HT-29 (cell line): ENCODE measurements at regions not wholly inside any gene's neighbourhood (a gene's known extent, or its start where the extent isn't known, plus 50 kb on each side); places are given as distances from the start of the nearest gene placed in this dataset.
"Not testable (repeated sequence)": the region's sequence is repeated elsewhere in the genome, so short reads cannot be mapped to it uniquely, and the experiment has no call there.

Source experiments
- DNase-seq: peaks from one replicate; pipeline ENCODE4 v3.0.0-alpha.2; 2015; ENCODE audit warnings: low spot score

DNA sequence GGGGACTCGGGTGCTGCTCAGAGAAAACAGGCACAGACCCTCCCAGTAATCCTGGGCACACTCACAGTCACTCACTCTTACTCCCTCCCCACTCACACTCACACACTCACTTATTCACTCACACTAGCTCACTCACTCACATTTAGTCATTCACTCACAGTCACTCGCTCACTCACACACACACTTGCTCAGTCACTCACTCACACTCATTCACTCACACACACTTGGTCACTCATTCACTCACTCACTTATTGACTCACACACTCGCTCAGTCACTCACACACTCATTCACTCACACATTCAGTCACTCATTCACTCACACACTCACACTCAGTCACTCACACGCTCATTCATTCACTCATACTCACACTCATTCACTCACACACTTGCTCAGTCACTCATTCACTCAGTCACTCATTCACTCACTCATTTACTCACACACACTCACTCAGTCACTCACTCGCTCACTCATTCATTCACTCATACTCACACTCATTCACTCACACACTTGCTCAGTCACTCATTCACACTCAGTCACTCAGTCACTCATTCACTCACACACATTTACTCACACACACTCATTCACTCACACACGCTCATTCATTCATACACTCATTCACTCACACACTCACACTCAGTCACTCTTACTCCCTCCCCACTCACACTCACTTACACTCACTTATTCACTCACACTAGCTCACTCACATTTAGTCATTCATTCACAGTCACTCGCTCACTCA, 164.2 kb upstream of the C1orf174 start:
- no peak for DNase-seq

DNA sequence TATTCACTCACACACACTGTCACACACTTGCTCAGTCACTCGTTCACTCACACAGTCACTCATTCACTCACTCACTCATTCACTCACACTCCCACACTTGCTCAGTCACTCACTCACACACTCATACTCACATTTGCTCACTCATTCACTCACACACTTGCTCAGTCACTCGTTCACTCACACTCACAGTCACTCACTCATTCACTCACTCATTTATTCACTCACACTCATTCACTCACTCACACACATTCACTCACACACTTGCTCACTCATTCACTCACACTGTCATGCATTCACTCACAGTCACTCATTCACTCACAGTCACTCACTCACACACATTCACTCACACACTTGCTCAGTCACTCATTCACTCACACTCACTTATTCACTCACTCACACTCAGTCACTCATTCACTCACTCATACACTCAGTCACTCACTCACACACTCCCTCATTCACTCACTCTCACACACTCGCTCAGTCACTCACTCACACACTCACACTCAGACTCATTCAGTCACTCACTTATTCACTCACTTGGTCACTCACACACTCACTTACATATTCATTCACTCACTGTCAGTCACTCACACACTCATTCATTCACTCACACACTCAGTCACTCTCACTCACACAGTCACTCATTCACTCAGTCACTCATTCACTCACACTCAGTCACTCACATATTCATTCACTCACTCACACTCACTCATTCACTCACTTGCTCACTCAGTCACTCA, 167.0 kb upstream of the C1orf174 start:
- no peak for DNase-seq

DNA sequence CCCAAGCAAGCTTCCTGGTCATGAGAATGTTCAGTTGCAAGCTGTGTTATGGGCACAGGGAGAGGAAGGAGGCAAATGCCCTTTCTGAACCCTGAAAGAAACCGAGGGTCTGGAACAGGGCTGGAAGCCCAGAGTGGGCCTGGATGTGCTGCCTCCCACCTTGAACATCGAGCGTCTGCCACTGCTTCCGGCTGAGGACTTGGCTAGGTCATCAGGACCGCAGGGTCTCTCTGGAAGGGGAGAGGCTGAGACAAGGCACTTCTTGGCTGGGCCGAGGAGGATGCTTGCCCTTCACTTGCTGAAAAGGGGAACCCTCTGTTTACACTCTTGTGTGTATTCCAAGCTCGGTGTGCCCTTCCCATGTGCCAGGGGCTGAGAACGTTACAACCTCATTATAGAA, 168.0 kb upstream of the C1orf174 start:
- DNase-seq = no peak

DNA sequence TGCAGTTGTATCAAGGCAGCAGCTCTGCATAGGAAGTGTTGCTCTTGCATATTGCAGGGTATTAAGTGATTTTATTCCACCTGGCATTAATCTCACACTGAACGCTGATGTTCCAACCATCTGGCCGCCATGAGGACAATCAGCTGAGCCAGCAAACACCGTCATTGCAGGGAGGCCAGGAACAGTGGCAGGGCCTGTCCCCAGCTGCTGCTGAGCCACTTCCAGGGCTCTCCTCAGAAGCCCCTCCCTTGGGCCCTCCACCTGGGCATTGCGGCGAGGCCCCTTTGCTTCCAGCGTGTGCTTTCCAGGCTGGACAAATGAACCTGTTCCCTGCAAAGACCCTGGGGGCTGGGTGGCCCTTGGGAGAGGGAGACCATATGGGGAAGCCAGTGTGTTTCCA, 171.6 kb upstream of the C1orf174 start:
- no peak for DNase-seq

DNA sequence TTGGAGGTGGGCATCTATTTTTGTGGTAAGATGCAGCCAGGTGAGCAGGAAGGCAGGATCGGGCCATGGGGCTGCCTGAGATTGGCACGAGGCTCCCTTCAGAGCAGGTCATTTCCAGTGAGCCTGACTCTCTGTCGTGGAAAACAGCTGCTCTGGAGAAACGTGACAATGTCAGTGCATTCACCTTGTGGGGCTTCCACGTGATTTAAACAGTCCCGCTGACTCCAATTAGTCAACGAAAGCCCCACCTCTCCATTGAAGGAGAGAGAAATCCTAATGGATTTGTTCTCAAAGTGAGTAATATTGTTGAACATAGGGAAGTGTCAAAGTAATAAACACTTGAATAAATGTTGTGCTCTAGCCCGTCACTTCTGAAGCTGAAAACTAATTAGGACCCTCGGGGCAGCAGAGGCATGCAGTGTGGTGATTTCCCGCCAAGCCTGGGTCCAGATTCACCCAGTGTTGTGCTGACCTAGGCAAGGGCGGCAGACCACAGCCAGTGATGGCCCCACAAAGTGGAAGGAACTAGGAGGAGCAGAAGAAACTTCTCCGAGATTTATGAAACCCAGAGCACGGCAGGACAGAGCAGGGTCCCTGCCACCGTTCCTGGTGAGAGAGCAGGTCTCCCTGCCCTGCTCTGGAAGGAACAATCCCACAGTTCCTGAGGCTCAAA, 172.5 kb upstream of the C1orf174 start:
- no peak for DNase-seq

DNA sequence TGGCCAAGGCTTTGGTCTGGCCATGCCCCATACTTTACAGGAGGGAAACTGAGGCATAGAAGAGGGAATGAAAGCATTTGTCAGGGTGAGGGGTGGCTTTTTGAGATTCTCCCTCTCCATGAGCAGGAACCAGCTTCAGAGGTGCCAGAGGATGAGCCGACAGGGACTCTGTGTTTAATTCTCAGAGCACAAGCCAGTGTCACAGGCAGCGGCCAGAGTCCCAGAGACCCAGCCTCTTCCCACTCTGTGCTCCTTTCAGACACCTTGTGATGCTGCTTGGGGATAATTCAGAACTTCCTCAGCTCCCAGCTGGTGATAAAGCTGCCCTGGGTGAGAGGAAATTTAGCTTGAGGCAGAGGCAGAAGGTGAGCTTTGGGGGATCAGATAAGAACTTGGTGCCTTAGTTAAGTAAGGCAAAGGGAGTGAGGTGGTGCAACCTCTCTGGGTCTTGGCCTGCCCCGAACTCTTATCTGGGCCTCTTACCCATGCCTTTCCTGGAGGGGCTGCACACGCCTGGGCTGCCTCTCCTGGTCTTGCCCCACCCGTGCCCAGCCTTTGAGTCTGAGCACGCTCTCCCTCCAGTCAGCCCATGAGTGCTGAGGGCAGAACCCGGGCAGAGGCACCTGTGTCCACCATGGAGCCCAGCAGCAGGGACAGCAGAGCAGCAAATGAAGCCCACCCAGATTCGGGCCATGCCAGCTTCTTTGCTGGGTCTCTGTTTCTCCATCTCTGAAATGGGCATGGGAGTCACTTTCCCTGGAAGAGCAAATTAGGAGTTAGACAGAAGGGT, 175.6 kb upstream of the C1orf174 start:
- no peak for DNase-seq

DNA sequence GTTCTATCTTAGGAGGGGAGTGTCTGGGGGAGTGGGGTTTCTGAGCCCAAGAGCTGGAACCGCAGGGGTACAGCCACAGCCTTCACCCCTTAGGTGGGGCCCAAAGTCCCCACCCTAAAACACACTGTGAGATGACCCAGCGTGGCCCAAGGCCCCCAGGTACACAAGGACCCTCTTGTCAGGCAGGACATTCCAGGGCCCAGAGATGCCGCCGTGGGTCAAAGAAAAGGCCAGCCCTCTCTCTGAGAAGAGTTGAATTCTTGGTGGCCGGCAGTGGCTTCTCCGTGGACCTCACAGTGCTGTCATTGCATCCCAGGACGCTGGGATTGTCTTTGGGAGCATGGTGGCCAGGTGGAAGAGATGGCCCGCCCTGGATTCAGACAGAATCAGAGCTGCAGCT, 176.3 kb upstream of the C1orf174 start:
- DNase-seq = no peak

DNA sequence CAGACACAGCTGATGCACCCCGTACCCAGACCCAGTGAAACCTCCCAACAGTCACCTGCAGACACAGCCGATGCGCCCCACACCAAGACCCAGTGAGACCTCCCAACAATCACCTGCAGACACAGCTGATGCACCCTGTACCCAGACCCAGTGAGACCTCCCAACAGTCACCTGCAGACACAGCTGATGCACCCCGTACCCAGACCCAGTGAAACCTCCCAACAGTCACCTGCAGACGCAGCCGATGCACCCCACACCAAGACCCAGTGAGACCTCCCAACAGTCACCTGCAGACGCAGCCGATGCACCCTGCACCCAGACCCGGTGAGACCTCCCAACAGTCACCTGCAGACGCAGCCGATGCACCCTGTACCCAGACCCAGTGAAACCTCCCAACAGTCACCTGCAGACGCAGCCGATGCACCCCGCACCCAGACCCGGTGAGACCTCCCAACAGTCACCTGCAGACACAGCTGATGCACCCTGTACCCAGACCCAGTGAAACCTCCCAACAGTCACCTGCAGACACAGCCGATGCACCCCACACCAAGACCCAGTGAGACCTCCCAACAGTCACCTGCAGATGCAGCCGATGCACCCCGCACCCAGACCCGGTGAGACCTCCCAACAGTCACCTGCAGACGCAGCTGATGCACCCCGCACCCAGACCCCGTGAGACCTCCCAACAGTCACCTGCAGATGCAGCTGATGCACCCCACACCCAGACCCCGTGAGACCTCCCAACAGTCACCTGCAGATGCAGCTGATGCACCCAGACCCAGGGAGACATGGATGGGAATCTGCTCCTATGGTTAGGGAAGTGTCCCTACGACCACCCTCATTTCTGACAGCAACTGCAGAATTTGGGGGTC, 178.3 kb upstream of the C1orf174 start:
- DNase-seq = not testable (repeated sequence)

DNA sequence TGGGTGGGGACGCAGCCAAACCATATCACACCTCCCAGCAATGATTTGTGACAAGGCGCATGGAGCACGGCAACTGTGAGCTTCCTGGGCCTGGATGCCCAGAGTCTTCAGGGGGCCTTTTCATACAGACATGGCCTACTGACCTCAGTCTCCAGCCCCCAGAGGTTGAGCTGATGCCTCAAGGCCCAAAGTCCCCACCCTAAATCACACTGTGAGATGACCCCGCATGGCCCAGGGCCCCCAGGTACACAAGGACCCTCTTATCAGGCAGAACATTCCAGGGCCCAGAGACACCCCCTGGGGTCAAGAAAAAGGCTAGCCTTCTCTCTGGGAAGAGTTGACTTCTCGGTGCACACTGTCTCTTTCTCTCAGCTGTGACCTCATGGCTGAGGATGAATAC, 179.7 kb upstream of the C1orf174 start:
- no peak for DNase-seq

DNA sequence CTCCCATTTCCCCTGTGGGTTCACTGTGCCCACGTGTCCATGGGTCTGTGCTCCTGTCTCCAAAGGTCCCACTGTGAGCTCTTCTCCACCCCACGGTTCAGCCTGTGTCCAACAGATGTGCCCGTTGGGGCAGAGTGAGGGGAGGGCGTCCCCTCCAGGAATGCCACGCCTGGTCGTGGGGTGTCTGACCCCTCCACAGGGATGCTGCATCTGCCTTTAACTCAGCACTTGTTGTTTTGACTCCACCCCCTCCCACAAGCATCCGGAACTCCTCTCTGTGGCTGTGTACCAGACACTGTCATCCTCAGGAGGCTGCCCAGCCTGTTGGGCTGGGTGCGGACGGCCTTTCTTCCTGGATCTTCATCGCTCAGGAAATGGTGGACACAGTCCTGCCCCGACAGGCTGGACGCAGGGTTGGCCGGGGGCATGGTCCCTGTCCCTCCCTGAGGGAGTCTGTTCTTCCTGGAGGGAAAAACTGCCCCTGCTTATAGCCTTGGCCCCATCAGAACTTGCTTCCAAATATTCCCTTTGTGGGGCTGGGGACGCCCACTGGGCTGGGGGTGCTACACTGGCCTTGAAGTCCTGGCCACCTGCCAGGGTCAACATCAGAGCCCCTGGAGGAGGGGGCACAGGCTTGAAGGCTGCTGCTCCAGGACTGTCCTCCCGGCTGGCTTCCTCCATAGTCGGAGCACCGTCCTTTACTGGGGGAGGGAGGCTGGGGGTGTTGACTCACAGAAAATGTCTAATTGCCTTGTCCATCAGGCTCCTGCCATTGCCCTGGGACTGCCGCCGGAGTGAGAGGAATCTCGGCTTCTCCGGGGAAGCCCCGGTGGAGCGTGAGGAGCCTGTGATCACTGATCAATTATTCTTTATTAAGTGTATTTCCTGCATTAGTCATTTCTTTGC, 182.0 kb upstream of the C1orf174 start:
- DNase-seq = no peak

DNA sequence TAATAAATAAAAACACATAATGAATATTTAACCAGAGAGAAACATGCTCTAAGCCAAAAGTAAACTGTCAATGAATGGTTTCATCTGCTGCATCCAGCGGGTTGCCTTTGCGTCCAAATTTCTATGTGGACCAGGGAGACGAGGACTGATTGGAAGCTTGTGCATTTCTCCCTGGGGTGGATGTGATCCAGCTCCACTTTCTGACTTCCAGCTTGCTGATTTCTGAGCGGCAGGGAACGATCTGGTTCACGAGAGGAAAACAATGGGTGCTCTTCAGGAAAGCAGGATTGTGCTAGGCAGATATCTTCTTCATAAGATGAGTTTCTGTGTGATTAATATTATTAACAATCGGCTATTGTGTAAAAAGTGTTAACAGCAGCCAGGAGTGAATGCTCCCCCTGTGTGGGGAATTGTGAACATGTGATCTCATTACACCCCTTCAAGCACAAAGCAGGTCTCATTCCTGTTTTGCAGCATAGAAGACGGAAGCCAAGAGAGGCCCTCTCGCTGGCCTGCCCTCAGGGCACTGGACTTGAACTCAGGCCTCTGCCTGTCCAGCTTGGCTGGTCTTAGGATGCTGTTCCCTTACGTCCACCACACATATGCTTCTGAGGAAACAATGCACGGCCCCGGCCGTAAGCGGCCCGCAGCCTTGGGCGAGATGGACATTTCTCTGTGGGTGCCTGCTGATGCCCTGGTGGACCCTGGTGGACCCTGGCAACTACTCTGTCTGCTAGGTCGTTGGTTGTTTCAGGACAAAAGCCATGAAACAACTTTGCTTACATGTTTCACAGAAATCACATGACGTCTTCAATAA, 183.4 kb upstream of the C1orf174 start:
- no peak for DNase-seq

DNA sequence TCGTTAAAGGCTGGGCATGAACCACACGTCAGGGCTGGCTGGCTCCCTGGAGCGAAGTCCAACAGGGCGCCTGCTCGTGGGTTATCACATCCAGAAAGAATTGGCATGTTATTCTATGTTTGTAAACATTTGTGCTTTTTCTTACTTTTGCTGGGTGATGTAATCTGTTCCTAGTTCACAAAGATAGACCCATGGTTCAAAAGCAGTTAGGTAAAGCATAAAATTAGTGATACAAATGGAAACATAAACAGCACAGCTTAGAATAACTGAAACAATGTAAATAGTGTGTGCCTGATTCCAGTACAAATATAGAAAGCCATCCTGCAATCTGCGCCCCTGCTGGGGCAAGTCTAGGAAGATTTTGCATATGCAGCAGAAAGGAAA, 184.0 kb upstream of the C1orf174 start:
- no peak for DNase-seq

DNA sequence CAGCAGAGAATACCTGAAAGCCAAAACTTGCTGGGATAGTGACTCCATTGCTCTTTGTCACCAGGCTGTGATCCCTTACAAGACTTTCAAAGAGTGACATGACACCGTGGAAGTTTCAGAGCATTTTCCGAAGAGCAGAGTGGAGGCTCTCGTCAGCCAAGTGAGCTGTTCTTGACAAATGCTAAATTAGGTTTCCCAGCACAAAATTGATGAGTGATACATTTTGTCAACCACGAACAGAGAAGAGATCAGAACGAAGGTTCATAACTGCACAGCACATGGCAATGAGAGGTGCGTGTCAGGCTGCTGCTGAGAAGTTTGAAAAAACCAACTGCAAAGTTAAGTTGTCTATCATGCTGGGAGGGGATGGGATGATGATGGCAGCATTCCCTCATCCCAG, 184.4 kb upstream of the C1orf174 start:
- no peak for DNase-seq

DNA sequence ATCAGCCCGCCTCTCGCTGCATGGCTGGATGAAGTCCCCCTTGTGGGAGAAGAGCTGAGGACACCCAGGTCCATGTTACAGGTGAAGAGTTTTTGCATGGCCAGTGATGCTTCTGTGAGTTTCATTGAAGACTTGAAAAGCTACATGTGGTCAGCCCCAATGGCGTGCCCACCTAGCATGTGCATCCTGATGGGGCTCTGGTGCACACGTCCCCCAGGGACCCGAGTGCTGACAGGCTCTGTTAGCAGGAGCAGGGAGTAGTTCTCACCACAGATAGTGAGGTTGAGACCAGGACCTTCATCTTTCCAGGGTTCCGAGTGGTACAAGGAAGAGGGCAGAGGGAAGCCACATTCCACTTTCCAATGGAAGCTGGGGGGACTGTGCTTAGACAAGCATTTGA, 184.8 kb upstream of the C1orf174 start:
- no peak for DNase-seq

DNA sequence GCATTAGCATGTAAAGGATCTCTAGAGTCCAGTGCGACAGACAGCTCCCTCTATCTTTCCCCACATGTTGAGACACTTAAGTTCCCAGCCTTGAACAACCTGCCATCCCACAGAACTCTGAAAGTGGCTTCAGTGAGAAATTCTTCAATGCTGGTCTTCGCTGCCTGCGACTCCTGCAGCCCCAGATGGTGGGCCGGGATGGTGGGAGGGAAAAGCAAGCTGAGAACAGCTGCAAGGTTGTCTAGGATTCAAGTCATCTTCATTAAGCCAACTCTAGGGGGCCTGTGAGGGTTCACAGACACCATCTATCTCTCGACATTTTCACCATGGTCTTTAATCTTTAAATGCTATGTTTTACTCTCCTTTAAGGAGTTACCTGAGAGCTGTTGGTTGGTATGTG, 185.5 kb upstream of the C1orf174 start:
- no peak for DNase-seq

DNA sequence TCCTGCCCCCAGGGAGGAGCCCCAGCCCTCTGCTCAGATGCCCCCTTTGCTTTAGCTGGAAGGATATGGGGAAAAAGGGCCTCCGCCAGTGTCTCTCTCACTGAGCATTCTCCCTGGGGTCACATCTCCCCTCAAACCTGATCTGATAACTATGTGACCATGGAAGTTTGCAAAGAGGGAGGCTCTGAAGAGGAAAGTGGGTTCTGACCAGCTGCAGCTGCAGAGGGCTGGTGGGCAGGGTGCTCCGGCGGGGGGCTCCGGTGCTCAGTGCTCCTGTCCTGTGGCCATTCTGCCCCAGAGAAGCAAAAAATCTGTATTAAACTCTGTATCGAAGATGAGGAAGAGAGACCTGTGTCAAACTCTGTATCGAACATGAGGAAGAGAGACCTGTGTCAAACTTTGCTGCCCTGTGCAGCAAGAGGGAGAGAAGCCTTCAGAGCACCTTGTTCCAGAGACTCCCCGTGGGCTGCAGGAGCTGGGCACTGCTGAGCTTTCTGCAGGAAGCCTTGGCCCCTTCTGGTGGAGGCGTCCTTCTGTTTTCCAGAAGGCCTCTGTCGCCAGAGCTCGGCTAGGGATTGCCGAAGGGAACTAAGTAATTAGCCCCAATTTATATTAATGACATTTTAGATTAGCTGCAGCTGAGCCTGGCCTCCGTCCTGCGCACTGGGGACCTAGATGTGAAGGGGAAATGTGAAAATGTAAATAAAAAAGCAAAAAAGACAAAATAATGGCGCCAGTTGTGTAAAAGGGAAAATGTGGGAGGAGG, 186.2 kb upstream of the C1orf174 start:
- DNase-seq = no peak

DNA sequence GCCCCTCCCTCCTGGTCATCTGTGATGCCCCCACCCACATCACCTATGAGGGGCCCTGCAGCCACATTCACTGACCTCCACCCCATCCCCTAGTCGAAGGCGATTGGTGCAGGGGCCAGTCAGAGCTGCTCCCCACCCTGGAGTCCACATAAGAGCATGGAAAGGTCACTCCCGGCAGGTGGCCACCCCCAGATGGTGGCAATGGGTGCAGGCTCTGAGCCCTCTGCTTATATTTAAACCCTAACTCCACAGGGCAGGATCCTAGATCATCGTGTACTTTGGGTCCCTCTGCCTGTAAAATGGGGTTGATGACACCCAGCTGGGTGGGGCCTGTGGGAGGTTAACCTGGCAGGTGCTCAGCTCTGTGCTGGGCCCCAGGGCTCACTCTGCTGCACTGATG, 186.8 kb upstream of the C1orf174 start:
- DNase-seq = no peak
